ENCODE measurements at regions not wholly inside any gene's neighbourhood (a gene's known extent, or its start where the extent isn't known, plus 50 kb on each side); places are given as distances from the start of the nearest gene placed in this dataset.
"Not testable (repeated sequence)": the region's sequence is repeated elsewhere in the genome, so short reads cannot be mapped to it uniquely, and the experiment has no call there.

- in situ Hi-C loops (cut with HindIII; ENCODE audit: low pct_unique_long_range_greater_than_20kb, low sequenced_read_pairs); DNase-seq (ENCODE audit: low read depth, low spot score): not testable (repeated sequence)
These were observed 54.7 kb downstream of the OR4M2 start for GRCh38 chr15:22134941-22135566.

- DNase-seq (ENCODE audit: low read depth, low spot score); in situ Hi-C loops (cut with HindIII; ENCODE audit: low pct_unique_long_range_greater_than_20kb, low sequenced_read_pairs): not testable (repeated sequence)
These were observed 57.2 kb downstream of the OR4M2 start for GRCh38 chr15:22137572-22137971.

- DNase-seq (ENCODE audit: low read depth, low spot score); in situ Hi-C loops (cut with HindIII; ENCODE audit: low pct_unique_long_range_greater_than_20kb, low sequenced_read_pairs): not testable (repeated sequence)
These were observed 60.8 kb downstream of the OR4M2 start for GRCh38 chr15:22141106-22141505.

GRCh38 chr15:22148109-22148508 is 67.8 kb downstream of the OR4M2 start:
- DNase-seq (ENCODE audit: low read depth, low spot score); in situ Hi-C loops (cut with HindIII; ENCODE audit: low pct_unique_long_range_greater_than_20kb, low sequenced_read_pairs): not testable (repeated sequence)

- DNase-seq (ENCODE audit: low read depth, low spot score); in situ Hi-C loops (cut with HindIII; ENCODE audit: low pct_unique_long_range_greater_than_20kb, low sequenced_read_pairs): not testable (repeated sequence)
These were observed 77.9 kb downstream of the OR4M2 start for GRCh38 chr15:22158243-22158642.

GRCh38 chr15:22160283-22160682 is 80.0 kb downstream of the OR4M2 start:
- in situ Hi-C loops (cut with HindIII; ENCODE audit: low pct_unique_long_range_greater_than_20kb, low sequenced_read_pairs); DNase-seq (ENCODE audit: low read depth, low spot score): not testable (repeated sequence)

GRCh38 chr15:22160741-22161140 is 80.4 kb downstream of the OR4M2 start:
- DNase-seq (ENCODE audit: low read depth, low spot score); in situ Hi-C loops (cut with HindIII; ENCODE audit: low pct_unique_long_range_greater_than_20kb, low sequenced_read_pairs): not testable (repeated sequence)

- in situ Hi-C loops (cut with HindIII; ENCODE audit: low pct_unique_long_range_greater_than_20kb, low sequenced_read_pairs); DNase-seq (ENCODE audit: low read depth, low spot score): not testable (repeated sequence)
These were observed 81.1 kb downstream of the OR4M2 start for GRCh38 chr15:22161398-22161797.

- in situ Hi-C loops (cut with HindIII; ENCODE audit: low pct_unique_long_range_greater_than_20kb, low sequenced_read_pairs); DNase-seq (ENCODE audit: low read depth, low spot score): not testable (repeated sequence)
These were observed 83.4 kb downstream of the OR4M2 start for GRCh38 chr15:22163715-22164114.

- in situ Hi-C loops (cut with HindIII; ENCODE audit: low pct_unique_long_range_greater_than_20kb, low sequenced_read_pairs); DNase-seq (ENCODE audit: low read depth, low spot score): not testable (repeated sequence)
These were observed 87.2 kb downstream of the OR4M2 start for GRCh38 chr15:22167521-22167920.

- in situ Hi-C loops (cut with HindIII; ENCODE audit: low pct_unique_long_range_greater_than_20kb, low sequenced_read_pairs); DNase-seq (ENCODE audit: low read depth, low spot score): not testable (repeated sequence)
These were observed 93.0 kb downstream of the OR4M2 start for GRCh38 chr15:22173029-22173998.

- DNase-seq (ENCODE audit: low read depth, low spot score); in situ Hi-C loops (cut with HindIII; ENCODE audit: low pct_unique_long_range_greater_than_20kb, low sequenced_read_pairs): not testable (repeated sequence)
These were observed 93.8 kb downstream of the OR4M2 start for GRCh38 chr15:22174088-22174487.

GRCh38 chr15:22177965-22178364 is 97.6 kb downstream of the OR4M2 start:
- DNase-seq (ENCODE audit: low read depth, low spot score); in situ Hi-C loops (cut with HindIII; ENCODE audit: low pct_unique_long_range_greater_than_20kb, low sequenced_read_pairs): not testable (repeated sequence)

- DNase-seq (ENCODE audit: low read depth, low spot score); in situ Hi-C loops (cut with HindIII; ENCODE audit: low pct_unique_long_range_greater_than_20kb, low sequenced_read_pairs): not testable (repeated sequence)
These were observed 98.1 kb downstream of the OR4M2 start for GRCh38 chr15:22178438-22178837.

- in situ Hi-C loops (cut with HindIII; ENCODE audit: low pct_unique_long_range_greater_than_20kb, low sequenced_read_pairs); DNase-seq (ENCODE audit: low read depth, low spot score): not testable (repeated sequence)
These were observed 98.7 kb downstream of the OR4M2 start for GRCh38 chr15:22179043-22179442.

- DNase-seq (ENCODE audit: low read depth, low spot score); in situ Hi-C loops (cut with HindIII; ENCODE audit: low pct_unique_long_range_greater_than_20kb, low sequenced_read_pairs): not testable (repeated sequence)
These were observed 100.3 kb downstream of the OR4M2 start for GRCh38 chr15:22180611-22181010.

- in situ Hi-C loops (cut with HindIII; ENCODE audit: low pct_unique_long_range_greater_than_20kb, low sequenced_read_pairs); DNase-seq (ENCODE audit: low read depth, low spot score): not testable (repeated sequence)
These were observed 104.4 kb downstream of the OR4M2 start for GRCh38 chr15:22184678-22185077.

GRCh38 chr15:22186846-22187532 is 106.7 kb downstream of the OR4M2 start:
- DNase-seq (ENCODE audit: low read depth, low spot score); in situ Hi-C loops (cut with HindIII; ENCODE audit: low pct_unique_long_range_greater_than_20kb, low sequenced_read_pairs): not testable (repeated sequence)
